HG03025 (cell line): ENCODE measurements at regions not wholly inside any gene's neighbourhood (a gene's known extent, or its start where the extent isn't known, plus 50 kb on each side); places are given as distances from the start of the nearest gene placed in this dataset.
"Not testable (repeated sequence)": the region's sequence is repeated elsewhere in the genome, so short reads cannot be mapped to it uniquely, and the experiment has no call there.

Experiments
- ATAC-seq: cut with Tn5 transposase; IDR thresholded peaks from one replicate; pipeline ENCODE4 v1.9.1; 2021; ENCODE audit warnings: mild to moderate bottlenecking, moderate library complexity; ENCODE audit not compliant: unreplicated experiment, low FRiP score

DNA sequence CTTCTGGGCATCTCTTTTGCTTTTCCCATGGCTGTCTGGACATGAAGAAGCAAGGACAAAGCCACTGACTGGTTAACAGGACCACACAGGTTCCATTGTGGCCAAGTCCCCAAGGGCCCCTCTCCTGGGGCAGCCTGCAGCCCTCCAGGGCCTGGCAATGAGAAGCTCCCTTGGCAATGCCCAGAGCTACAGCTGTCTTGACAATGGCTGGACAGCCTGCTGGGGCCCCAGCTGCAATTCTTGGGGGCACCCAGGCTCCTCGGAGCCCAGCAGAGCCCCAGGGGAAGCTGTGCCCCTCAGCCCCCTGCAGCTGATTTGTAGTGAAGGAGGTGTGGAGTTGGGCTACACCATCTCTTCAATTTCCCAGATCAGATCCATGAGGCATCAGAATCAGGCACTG, 384.9 kb upstream of the PODXL start:
- ATAC-seq, result no peak

DNA sequence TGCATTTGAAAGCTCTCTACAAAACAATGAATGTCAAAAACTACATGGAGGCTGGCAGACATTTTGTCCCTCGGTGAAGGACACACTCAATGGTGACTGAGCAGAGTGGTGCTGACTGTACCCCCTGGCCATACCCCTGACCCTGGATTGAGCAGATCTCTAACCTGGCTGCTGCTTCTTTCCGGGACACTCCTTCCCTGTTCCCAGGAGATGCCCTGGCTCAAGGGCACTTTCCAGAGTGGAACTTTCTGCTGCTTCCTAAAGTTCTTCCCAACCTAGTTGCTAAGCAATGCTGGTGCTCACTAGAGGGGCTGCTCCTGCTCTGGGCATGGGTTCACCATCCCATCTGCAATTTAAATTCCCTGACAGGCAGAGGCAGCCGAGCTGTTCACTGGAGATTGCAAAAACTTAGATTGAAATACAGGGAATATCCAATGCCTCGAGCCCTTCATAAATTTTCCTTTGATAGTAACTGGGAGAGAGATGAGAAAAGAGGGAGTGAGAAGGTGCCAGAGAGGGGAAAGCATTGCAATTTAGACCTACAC, 384.3 kb upstream of the PODXL start:
- ATAC-seq, result no peak

DNA sequence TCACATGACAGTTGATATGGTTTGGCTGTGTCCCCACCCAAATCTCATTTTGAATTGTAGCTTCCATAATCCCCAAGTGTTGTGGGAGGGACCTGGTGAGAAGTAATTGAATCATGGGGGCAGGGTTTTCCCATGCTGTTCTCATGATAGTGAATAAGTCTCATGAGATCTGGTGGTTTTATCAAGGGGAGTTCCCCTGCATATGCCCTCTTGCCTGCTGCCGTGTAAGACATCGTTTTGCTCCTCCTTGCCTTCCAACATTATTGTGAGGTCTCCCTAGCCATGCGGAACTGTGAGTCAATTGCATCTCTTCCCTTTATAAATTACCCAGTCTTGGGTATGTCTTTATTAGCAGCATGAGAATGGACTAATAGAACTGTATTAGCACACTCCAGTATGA, 382.4 kb upstream of the PODXL start:
- not testable (repeated sequence) for ATAC-seq

- no peak for ATAC-seq
Measured at GRCh38 chr7:131937868-131938267, 381.4 kb upstream of the PODXL start.

DNA sequence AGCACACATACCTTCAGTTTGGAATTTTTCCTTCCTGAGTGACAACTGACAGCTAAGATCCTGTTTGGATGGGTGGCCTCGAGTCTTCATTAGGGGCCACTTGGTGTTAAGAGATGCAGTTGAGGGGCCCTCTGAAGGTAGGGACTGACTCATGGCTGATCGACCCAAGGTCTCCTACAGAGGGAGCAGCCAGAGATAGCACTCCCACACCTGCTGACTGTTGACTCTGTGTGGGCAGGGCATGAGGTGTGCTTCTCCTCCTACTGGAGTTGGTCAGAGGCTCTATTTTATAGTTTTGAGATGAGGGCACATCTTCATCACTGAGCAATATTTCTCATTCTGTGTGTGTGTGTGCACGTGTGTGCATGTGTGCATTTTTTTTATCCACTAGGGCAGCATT, 378.8 kb upstream of the PODXL start:
- no peak for ATAC-seq

DNA sequence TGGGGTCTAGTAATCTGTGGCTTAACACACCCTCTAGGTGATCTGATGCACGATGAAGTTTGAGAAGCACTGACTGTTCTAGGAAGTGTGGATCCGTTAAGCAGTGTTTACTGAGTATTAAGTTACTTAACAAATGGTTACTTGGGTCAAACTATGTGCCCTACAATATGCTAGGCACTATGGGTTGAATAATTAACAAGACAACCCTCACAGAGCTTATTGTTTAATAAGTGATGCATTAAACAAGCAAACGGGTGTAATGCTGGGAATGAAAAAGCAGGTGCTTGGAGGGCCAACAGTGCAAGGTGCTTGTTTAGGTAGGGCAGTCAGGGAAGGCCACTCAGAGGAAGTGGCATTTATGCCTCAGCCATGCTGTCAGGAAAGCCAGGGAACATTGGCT, 378.0 kb upstream of the PODXL start:
- ATAC-seq, result no peak

DNA sequence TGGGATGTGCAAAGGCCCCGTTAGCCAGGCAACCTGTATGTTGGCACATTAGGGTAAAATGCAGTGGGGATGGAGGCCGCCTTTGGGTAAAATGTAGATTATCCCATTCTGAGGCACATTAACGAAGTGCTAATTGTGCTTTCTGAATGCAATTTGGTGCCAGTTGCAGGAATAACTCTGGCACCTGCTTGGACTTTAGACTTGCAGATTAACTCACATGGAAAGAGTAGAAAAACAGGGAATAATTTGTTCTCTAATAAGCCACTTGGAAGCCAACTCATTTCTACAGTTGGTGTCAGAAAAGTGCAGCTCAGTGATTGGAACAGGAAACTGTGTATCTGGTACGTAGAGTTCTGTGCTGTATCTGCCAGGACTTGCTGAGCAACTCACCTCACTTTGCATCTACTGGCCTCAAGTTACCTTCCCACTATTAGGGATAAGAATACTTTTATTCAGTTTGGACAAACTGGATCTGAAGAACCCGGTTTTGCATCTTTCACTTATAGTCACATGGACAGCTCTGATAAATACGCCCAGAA, 377.4 kb upstream of the PODXL start:
- no peak for ATAC-seq

- ATAC-seq, result not testable (repeated sequence)
Measured at GRCh38 chr7:131933219-131933618, 376.8 kb upstream of the PODXL start.

DNA sequence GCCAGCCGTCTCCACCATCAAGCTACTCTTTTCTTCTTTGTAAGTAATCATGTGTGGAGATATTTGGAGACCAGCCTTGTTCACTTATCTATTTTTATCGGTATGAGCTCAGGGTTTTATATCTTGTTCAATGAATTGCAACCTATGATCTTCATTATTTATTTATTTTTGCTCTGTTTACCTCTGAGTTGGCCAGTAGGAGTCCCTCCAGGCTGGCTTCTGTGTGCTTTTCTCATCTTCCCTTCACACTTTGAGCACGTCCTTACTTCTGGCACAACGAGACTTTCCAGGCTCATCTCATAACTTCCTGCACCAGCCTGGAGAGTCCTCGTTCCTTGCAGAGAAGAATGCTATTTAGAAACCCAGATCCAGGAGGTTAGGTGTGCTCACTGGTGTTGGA, 375.8 kb upstream of the PODXL start:
- no peak for ATAC-seq

- no peak for ATAC-seq
Measured at GRCh38 chr7:131931370-131931769, 374.9 kb upstream of the PODXL start.

DNA sequence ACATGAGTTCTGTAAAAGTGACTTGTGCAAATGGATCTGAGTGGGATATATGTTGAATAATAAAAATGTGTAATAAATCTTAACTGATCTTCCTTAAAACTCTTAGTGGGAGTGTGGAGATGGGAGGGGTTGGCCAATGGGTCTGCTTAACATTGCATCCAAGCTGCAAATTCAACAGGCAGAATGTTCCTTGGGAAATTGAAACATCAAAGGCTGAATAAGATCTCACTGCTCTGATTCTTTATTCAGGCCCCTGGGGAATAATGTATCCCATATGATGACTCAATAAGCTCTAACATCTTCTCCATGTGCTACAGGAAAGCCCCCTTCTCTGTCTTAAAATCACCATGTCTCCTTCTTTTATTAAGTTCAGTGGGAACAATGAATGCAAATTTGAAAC, 373.2 kb upstream of the PODXL start:
- ATAC-seq, result no peak

GRCh38 chr7:131927770-131928423, 371.5 kb upstream of the PODXL start:
- no peak for ATAC-seq

- ATAC-seq, result no peak
Measured at GRCh38 chr7:131925636-131926035, 369.2 kb upstream of the PODXL start.

- no peak for ATAC-seq
Measured at GRCh38 chr7:131924857-131925256, 368.4 kb upstream of the PODXL start.

GRCh38 chr7:131922948-131923347, 366.5 kb upstream of the PODXL start:
- ATAC-seq, result not testable (repeated sequence)

DNA sequence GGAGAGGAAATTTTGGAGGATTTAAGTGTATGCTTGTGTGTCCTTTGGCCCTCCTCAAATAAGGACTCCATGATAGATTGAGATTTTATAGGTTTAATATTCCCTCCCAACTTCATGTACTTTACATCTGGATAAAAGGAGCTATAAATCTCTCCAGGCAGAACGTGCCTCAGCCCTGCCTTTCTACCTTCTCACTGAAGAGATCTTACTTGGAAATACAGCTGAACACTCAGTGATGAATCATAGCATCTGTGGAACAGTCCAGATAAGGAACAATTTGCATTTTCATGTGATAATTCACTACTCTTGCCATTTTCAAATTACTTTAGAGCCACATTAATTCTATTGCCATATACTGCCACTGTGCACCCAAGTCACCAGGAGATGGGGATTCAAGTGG, 364.6 kb upstream of the PODXL start:
- no peak for ATAC-seq

- ATAC-seq, result no peak
Measured at GRCh38 chr7:131919920-131920709, 363.7 kb upstream of the PODXL start.

GRCh38 chr7:131911112-131911511, 354.7 kb upstream of the PODXL start:
- no peak for ATAC-seq

GRCh38 chr7:131909151-131909768, 352.8 kb upstream of the PODXL start:
- no peak for ATAC-seq

GRCh38 chr7:131908714-131909113, 352.3 kb upstream of the PODXL start:
- ATAC-seq, result no peak

- no peak for ATAC-seq
Measured at GRCh38 chr7:131905471-131905973, 349.1 kb upstream of the PODXL start.
